Heart left ventricle (tissue), 13 donors: ENCODE measurements at regions not wholly inside any gene's neighbourhood (a gene's known extent, or its start where the extent isn't known, plus 50 kb on each side); places are given as distances from the start of the nearest gene placed in this dataset.

Experiments used
- CTCF ChIP-seq, 12 donors: fragments of 200-600 bp; sonication (generic) in 4 of 12; IDR thresholded peaks; one replicate each; pipeline versions ENCODE4 v1.5.0 to v1.8.0; 2018 to 2022; ENCODE audit warnings: antibody characterized with exemption in 12 of 12, mild to moderate bottlenecking in 5 of 12
- POLR2A ChIP-seq, 2 donors: fragments of 450-650 bp; IDR thresholded peaks; one replicate each; pipeline ENCODE4 v1.6.1; 2017; ENCODE audit warnings: antibody characterized with exemption in 2 of 2, mild to moderate bottlenecking in 2 of 2, moderate library complexity in 2 of 2
- donor health status: ischemic (EF 13 %, LVEDD 7.1; RV severe dilation, severe dysfunction).
- donor health status: DM: no; HTN: yes; CAD: no.
- donor health status: DM: no; HTN: no; CAD: no.
- donor health status: ischemic (EF 25% LVEDD 6.9; RV normal size, moderate dysfunction).
- donor health status: ischemic (EF 25% LVEDD 5.7; RV mildly dilated, moderate dysfunction).
- donor health status: ischemic (EF 35%, LVEDD 5.7; RV mildly dilated, moderate dysfunction).
- donor health status: nonischemic (EF 11% LVEDD 7.7; RV severe dilation, severe dysfunction).
- donor health status: DM: yes; HTN: yes; CAD: no.
- donor health status: PGD.
- donor health status: ischemic (EF 29% LVEDD 5.4; RV normal size, mild dysfunction).
- donor health status: nonischemic (EF 23%, LVEDD 6.1; RV moderate dilation, normal function).

- TF ChIP-seq CTCF (IDR thresholded peaks at IDR 0.05): no peak
- TF ChIP-seq POLR2A (IDR thresholded peaks at IDR 0.05): no peak
These were observed 127.3 kb upstream of the PCBD1 start for GRCh38 chr10:71015674-71016073.
